ENCODE measurements at regions not wholly inside any gene's neighbourhood (a gene's known extent, or its start where the extent isn't known, plus 50 kb on each side); places are given as distances from the start of the nearest gene placed in this dataset.
"Not testable (repeated sequence)": the region's sequence is repeated elsewhere in the genome, so short reads cannot be mapped to it uniquely, and the experiment has no call there.

- no peak for DNase-seq (ENCODE audit: low read depth in 2 of 3, low spot score in 1 of 3)
These were observed 131.0 kb downstream of the BCL2L11 start for GRCh38 chr2:111251711-111252110.

- no peak for DNase-seq (ENCODE audit: low read depth in 2 of 3, low spot score in 1 of 3)
These were observed 131.7 kb downstream of the BCL2L11 start for GRCh38 chr2:111252436-111252835.

- DNase-seq (ENCODE audit: low read depth in 2 of 3, low spot score in 1 of 3) = not testable (repeated sequence)
These were observed 134.2 kb downstream of the BCL2L11 start for GRCh38 chr2:111254916-111255315.

- DNase-seq (ENCODE audit: low read depth in 2 of 3, low spot score in 1 of 3) = not testable (repeated sequence)
These were observed 135.9 kb downstream of the BCL2L11 start for GRCh38 chr2:111256628-111257027.

GRCh38 chr2:111257607-111258006, 136.9 kb downstream of the BCL2L11 start:
- not testable (repeated sequence) for DNase-seq (ENCODE audit: low read depth in 2 of 3, low spot score in 1 of 3)

- not testable (repeated sequence) for DNase-seq (ENCODE audit: low read depth in 2 of 3, low spot score in 1 of 3)
These were observed 137.6 kb downstream of the BCL2L11 start for GRCh38 chr2:111258318-111258717.

- DNase-seq (ENCODE audit: low read depth in 2 of 3, low spot score in 1 of 3) = not testable (repeated sequence)
These were observed 142.1 kb downstream of the BCL2L11 start for GRCh38 chr2:111262627-111263379.

GRCh38 chr2:111263380-111264017, 142.8 kb downstream of the BCL2L11 start:
- not testable (repeated sequence) for DNase-seq (ENCODE audit: low read depth in 2 of 3, low spot score in 1 of 3)

GRCh38 chr2:111264956-111265355, 144.2 kb downstream of the BCL2L11 start:
- not testable (repeated sequence) for DNase-seq (ENCODE audit: low read depth in 2 of 3, low spot score in 1 of 3)

- DNase-seq (ENCODE audit: low read depth in 2 of 3, low spot score in 1 of 3) = not testable (repeated sequence)
These were observed 145.8 kb downstream of the BCL2L11 start for GRCh38 chr2:111266556-111266955.

GRCh38 chr2:111267038-111267437, 146.3 kb downstream of the BCL2L11 start:
- DNase-seq (ENCODE audit: low read depth in 2 of 3, low spot score in 1 of 3) = not testable (repeated sequence)

- DNase-seq (ENCODE audit: low read depth in 2 of 3, low spot score in 1 of 3) = not testable (repeated sequence)
These were observed 149.1 kb downstream of the BCL2L11 start for GRCh38 chr2:111269761-111270323.

- DNase-seq (ENCODE audit: low read depth in 2 of 3, low spot score in 1 of 3) = not testable (repeated sequence)
These were observed 149.9 kb downstream of the BCL2L11 start for GRCh38 chr2:111270569-111270968.

- not testable (repeated sequence) for DNase-seq (ENCODE audit: low read depth in 2 of 3, low spot score in 1 of 3)
These were observed 151.1 kb downstream of the BCL2L11 start for GRCh38 chr2:111271647-111272304.

- DNase-seq (ENCODE audit: low read depth in 2 of 3, low spot score in 1 of 3) = not testable (repeated sequence)
These were observed 152.3 kb downstream of the BCL2L11 start for GRCh38 chr2:111273007-111273406.

GRCh38 chr2:111275047-111275853, 154.5 kb downstream of the BCL2L11 start:
- DNase-seq (ENCODE audit: low read depth in 2 of 3, low spot score in 1 of 3) = not testable (repeated sequence)

- not testable (repeated sequence) for DNase-seq (ENCODE audit: low read depth in 2 of 3, low spot score in 1 of 3)
These were observed 155.1 kb downstream of the BCL2L11 start for GRCh38 chr2:111275854-111276171.

GRCh38 chr2:111278133-111278532, 157.4 kb downstream of the BCL2L11 start:
- not testable (repeated sequence) for DNase-seq (ENCODE audit: low read depth in 2 of 3, low spot score in 1 of 3)

- not testable (repeated sequence) for DNase-seq (ENCODE audit: low read depth in 2 of 3, low spot score in 1 of 3)
These were observed 160.1 kb downstream of the BCL2L11 start for GRCh38 chr2:111280709-111281286.

GRCh38 chr2:111282162-111282561, 161.4 kb downstream of the BCL2L11 start:
- not testable (repeated sequence) for DNase-seq (ENCODE audit: low read depth in 2 of 3, low spot score in 1 of 3)

Data from stimulated activated CD4-positive, alpha-beta T cell treated with anti-CD3 and anti-CD28 coated beads, Interleukin-12 subunit alpha, Interleukin-12 subunit beta, amount 100 ng/mL, for 48 hours (primary cell).